GM19324 (cell line): ENCODE measurements at regions not wholly inside any gene's neighbourhood (a gene's known extent, or its start where the extent isn't known, plus 50 kb on each side); places are given as distances from the start of the nearest gene placed in this dataset.

Source experiments
- ATAC-seq: cut with Tn5 transposase; IDR thresholded peaks from one replicate; pipeline ENCODE4 v1.9.1; 2021; ENCODE audit warnings: mild to moderate bottlenecking, moderate library complexity; ENCODE audit not compliant: unreplicated experiment, low FRiP score

GRCh38 chr10:44473146-44473545 is 88.2 kb upstream of the CXCL12 start:
- no peak for ATAC-seq

GRCh38 chr10:44476409-44477045 is 91.6 kb upstream of the CXCL12 start:
- ATAC-seq = no peak

GRCh38 chr10:44477046-44477425 is 92.1 kb upstream of the CXCL12 start:
- no peak for ATAC-seq

- no peak for ATAC-seq
Observed at GRCh38 chr10:44478040-44478439, 93.1 kb upstream of the CXCL12 start.

- ATAC-seq = no peak
Observed at GRCh38 chr10:44478876-44479705, 94.2 kb upstream of the CXCL12 start.

GRCh38 chr10:44492678-44493077 is 107.8 kb upstream of the CXCL12 start:
- no peak for ATAC-seq

GRCh38 chr10:44498222-44498621 is 113.3 kb upstream of the CXCL12 start:
- ATAC-seq = no peak

GRCh38 chr10:44500451-44500850 is 115.6 kb upstream of the CXCL12 start:
- no peak for ATAC-seq

GRCh38 chr10:44506386-44506785 is 121.5 kb upstream of the CXCL12 start:
- no peak for ATAC-seq

GRCh38 chr10:44510379-44511115 is 125.7 kb upstream of the CXCL12 start:
- no peak for ATAC-seq

GRCh38 chr10:44511166-44511565 is 126.3 kb upstream of the CXCL12 start:
- ATAC-seq = no peak

- ATAC-seq = no peak
Observed at GRCh38 chr10:44511601-44512000, 126.7 kb upstream of the CXCL12 start.

GRCh38 chr10:44512431-44513022 is 127.6 kb upstream of the CXCL12 start:
- ATAC-seq = no peak

GRCh38 chr10:44513591-44513990 is 128.7 kb upstream of the CXCL12 start:
- no peak for ATAC-seq

- ATAC-seq = no peak
Observed at GRCh38 chr10:44516891-44517290, 132.0 kb upstream of the CXCL12 start.

GRCh38 chr10:44517635-44518034 is 132.7 kb upstream of the CXCL12 start:
- no peak for ATAC-seq

GRCh38 chr10:44519361-44519760 is 134.5 kb upstream of the CXCL12 start:
- no peak for ATAC-seq

GRCh38 chr10:44520651-44521050 is 135.8 kb upstream of the CXCL12 start:
- ATAC-seq = no peak

GRCh38 chr10:44539178-44539577 is 154.3 kb upstream of the CXCL12 start:
- no peak for ATAC-seq

GRCh38 chr10:44552726-44553125 is 167.8 kb upstream of the CXCL12 start:
- no peak for ATAC-seq

- ATAC-seq = no peak
Observed at GRCh38 chr10:44557596-44558191, 172.8 kb upstream of the CXCL12 start.
